ENCODE measurements at regions not wholly inside any gene's neighbourhood (a gene's known extent, or its start where the extent isn't known, plus 50 kb on each side); places are given as distances from the start of the nearest gene placed in this dataset.
A peak's percentile ranks its signal among the peaks of the same experiment; 100 is the strongest.

GRCh38 chr1:221832151-221832550, 90.3 kb upstream of the DUSP10 start:
- Mint-ChIP-seq H3K4me3 (ENCODE audit: low read depth) (no peak overlapping the region), H3K27ac (no peak overlapping the region), H3K27me3 (peaks cover 9% of the 10 kb centered on the region), H3K9me3 (ENCODE audit: low read depth) (no peaks in the 10 kb centered on the region), H3K4me1 (ENCODE audit: low read depth) (no peaks in the 10 kb centered on the region), H3K36me3 (ENCODE audit: insufficient read depth) (no peaks in the 10 kb centered on the region)
- TF ChIP-seq CTCF (IDR thresholded peaks at IDR 0.05; ENCODE audit: unreplicated experiment) = no peak
- DNase-seq (ENCODE audit: low spot score, unreplicated experiment) = no peak

DNA sequence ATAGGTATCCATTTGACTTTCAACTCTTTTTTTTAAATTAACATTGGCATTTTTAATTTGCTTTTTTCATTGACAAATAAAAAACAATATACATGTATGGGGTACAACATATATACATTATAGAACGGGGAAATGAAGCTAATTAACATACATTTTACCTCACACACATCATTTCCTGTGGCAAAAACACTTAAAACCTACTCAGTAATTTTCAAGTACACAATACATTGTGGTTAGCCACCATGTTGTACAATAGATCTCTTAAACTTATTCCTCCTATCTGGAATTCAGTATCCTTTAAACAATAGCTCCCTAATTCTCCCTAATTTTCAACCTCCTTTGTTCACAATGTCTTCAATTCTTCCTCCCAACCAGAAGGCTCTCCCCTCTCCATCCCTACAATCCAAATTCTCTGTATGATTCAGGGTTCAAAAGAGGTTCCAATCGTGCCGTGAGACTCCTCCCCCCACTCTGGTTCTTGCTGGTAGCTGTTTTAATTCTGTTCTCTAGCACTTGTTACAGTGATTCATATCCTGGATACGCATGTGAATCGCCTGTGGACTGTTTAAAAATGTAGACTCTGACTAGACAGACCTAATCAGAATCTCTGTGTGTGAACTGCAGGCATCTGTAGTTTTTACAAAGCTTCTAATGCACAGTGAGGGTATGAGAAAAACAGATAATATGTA, 87.6 kb upstream of the DUSP10 start:
- Mint-ChIP-seq H3K4me3 (ENCODE audit: low read depth) (no peak overlapping the region), H3K36me3 (ENCODE audit: insufficient read depth) (no peaks in the 10 kb centered on the region), H3K27ac (peak overlapping the region; percentile 4), H3K4me1 (ENCODE audit: low read depth) (no peaks in the 10 kb centered on the region), H3K9me3 (ENCODE audit: low read depth) (no peaks in the 10 kb centered on the region), H3K27me3 (peaks cover 8% of the 10 kb centered on the region)
- no peak for TF ChIP-seq CTCF (IDR thresholded peaks at IDR 0.05; ENCODE audit: unreplicated experiment)
- no peak for DNase-seq (ENCODE audit: low spot score, unreplicated experiment)

DNA sequence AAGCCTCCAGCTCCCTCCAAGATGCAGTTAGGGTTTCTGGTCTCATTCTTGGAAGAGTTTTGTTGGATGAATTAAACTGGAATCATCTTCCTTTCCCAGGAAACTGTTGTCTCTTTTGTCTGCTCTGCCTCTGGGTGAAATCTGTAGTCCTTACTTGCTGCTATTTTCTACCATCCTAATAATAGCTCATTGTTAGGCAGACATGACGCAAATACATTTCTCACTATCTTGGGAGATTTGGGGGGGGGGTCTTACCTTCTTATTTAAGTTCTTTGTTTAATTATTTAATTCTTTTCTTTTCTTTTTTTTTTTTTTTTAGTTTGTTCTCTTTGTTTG, 85.4 kb upstream of the DUSP10 start:
- H3K27ac Mint-ChIP-seq = no peak overlapping the region
- no peaks in the 10 kb centered on the region for H3K9me3 Mint-ChIP-seq (ENCODE audit: low read depth)
- no peaks in the 10 kb centered on the region for H3K36me3 Mint-ChIP-seq (ENCODE audit: insufficient read depth)
- TF ChIP-seq CTCF (IDR thresholded peaks at IDR 0.05; ENCODE audit: unreplicated experiment) = no peak
- no peak overlapping the region for H3K4me3 Mint-ChIP-seq (ENCODE audit: low read depth)
- no peak for DNase-seq (ENCODE audit: low spot score, unreplicated experiment)
- peaks cover 10% of the 10 kb centered on the region for H3K27me3 Mint-ChIP-seq
- H3K4me1 Mint-ChIP-seq (ENCODE audit: low read depth) = no peaks in the 10 kb centered on the region

DNA sequence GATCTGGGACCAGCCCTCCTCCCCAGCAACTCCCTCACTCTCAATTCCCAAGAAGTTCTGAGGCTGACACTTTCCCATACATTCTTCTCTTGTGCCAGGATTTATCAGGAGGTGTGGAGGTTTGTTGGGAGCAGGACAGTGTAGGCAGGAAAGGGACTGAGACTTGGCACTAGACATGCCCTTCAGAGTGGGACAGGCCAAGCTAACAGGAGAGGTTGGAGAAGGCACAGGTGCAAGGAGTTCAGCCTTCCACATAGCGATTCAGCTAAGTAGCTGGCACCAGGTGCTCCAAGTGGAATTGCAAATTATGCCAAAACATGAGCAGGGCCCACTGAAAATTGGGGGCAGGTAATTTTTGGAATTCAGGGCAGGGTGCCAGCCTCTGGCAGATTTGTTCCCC, 83.0 kb upstream of the DUSP10 start:
- DNase-seq (ENCODE audit: low spot score, unreplicated experiment) = no peak
- no peak for TF ChIP-seq CTCF (IDR thresholded peaks at IDR 0.05; ENCODE audit: unreplicated experiment)
- Mint-ChIP-seq H3K27ac (no peak overlapping the region), H3K4me3 (ENCODE audit: low read depth) (no peak overlapping the region), H3K36me3 (ENCODE audit: insufficient read depth) (no peaks in the 10 kb centered on the region), H3K27me3 (peaks cover 12% of the 10 kb centered on the region), H3K9me3 (ENCODE audit: low read depth) (no peaks in the 10 kb centered on the region), H3K4me1 (ENCODE audit: low read depth) (no peaks in the 10 kb centered on the region)

GRCh38 chr1:221824025-221824424, 82.1 kb upstream of the DUSP10 start:
- H3K27me3 Mint-ChIP-seq = peaks cover 8% of the 10 kb centered on the region
- no peaks in the 10 kb centered on the region for H3K9me3 Mint-ChIP-seq (ENCODE audit: low read depth)
- H3K27ac Mint-ChIP-seq = no peak overlapping the region
- H3K36me3 Mint-ChIP-seq (ENCODE audit: insufficient read depth) = no peaks in the 10 kb centered on the region
- H3K4me3 Mint-ChIP-seq (ENCODE audit: low read depth) = no peak overlapping the region
- no peaks in the 10 kb centered on the region for H3K4me1 Mint-ChIP-seq (ENCODE audit: low read depth)
- TF ChIP-seq CTCF (IDR thresholded peaks at IDR 0.05; ENCODE audit: unreplicated experiment) = no peak
- no peak for DNase-seq (ENCODE audit: low spot score, unreplicated experiment)
